ENCODE measurements at regions not wholly inside any gene's neighbourhood (a gene's known extent, or its start where the extent isn't known, plus 50 kb on each side); places are given as distances from the start of the nearest gene placed in this dataset.
"Not testable (repeated sequence)": the region's sequence is repeated elsewhere in the genome, so short reads cannot be mapped to it uniquely, and the experiment has no call there.

DNA sequence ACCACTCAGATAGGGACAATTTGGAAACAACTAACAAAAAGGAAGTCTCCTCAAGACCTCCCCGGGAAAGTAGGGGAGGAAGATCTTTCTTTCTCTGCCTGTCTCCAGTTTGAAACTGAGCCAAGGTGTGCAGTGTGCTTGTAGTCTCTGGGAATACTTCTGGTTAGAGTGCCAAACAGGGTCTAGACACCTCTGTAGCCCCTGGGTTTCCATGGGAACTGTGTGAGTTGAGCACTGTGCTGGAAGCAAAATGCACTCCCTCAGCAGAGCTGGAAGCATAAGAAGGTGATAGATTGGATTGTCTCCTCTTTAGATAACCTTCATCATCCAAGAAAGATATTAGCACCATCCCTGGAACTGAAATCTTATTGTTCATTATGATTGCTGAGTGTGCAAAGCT lies 129.2 kb upstream of the TNPO1 start:
- Mint-ChIP-seq H3K27ac (no peak overlapping the region), H3K4me1 (ENCODE audit: low read depth) (no peaks in the 10 kb centered on the region), H3K36me3 (ENCODE audit: insufficient read depth in 2 of 2) (peaks cover 0 to 2% of the 10 kb centered on the region in 2 donors), H3K27me3 (ENCODE audit: low read depth) (peaks cover 31% of the 10 kb centered on the region), H3K9me3 (peaks cover 0 to 3% of the 10 kb centered on the region in 2 donors), H3K4me3 (no peak overlapping the region)
- ATAC-seq (replicated peaks in 1 of 2), result no peak
- no peak for DNase-seq

DNA sequence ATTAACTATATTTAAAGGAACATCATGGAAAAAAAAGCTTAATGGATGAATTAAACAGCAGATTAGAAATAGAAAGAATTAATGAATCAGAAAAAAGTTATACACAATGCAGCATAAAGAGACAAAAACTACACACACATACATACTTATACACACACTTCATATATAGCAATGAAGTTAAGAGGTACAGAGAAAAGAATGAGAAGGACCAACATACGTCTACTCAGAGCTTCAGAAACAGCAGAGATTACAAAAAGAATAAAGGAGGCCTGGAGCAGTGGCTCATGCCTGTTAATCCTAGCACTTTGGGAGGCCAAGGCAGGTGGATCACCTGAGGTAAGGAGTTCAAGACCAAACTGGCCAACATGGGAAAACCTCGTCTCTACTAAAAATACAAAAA lies 133.9 kb upstream of the TNPO1 start:
- H3K27me3 Mint-ChIP-seq (ENCODE audit: low read depth), result peaks cover 43% of the 10 kb centered on the region

DNA sequence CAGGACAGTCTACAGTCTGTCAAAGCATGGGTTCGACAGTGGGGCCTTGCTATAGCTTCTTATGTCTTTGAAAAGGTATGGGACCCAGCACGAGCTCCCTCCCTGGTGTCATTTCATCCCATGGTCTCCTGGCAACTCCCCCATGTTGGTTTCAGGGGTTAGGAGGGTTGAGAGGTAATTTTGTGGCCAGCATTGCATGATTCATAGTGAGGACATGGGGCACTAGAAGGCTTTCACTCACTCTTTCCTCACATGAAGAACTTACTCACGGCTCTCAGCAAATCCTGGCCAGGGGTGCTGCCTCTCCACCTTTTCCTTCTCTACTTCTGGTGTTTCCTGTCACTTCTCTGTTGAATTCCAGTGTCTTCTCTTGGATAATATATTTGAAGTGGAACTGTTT lies 134.7 kb upstream of the TNPO1 start:
- no peak for DNase-seq
- H3K27ac Mint-ChIP-seq, result no peak overlapping the region
- peaks cover 3 to 9% of the 10 kb centered on the region in 2 donors for H3K9me3 Mint-ChIP-seq
- no peak for ATAC-seq (replicated peaks in 1 of 2)
- H3K27me3 Mint-ChIP-seq (ENCODE audit: low read depth), result peaks cover 45% of the 10 kb centered on the region
- H3K4me1 Mint-ChIP-seq (ENCODE audit: low read depth), result no peaks in the 10 kb centered on the region
- no peak overlapping the region for H3K4me3 Mint-ChIP-seq
- peaks cover 0 to 5% of the 10 kb centered on the region in 2 donors for H3K36me3 Mint-ChIP-seq (ENCODE audit: insufficient read depth in 2 of 2)

More for the DNA sequence above, 133.9 kb upstream of the TNPO1 start:
- peaks cover 3 to 9% of the 10 kb centered on the region in 2 donors for H3K9me3 Mint-ChIP-seq
- no peaks in the 10 kb centered on the region for H3K4me1 Mint-ChIP-seq (ENCODE audit: low read depth)
- no peak overlapping the region for H3K4me3 Mint-ChIP-seq
- peaks cover 0 to 5% of the 10 kb centered on the region in 2 donors for H3K36me3 Mint-ChIP-seq (ENCODE audit: insufficient read depth in 2 of 2)
- DNase-seq (no peak), ATAC-seq (replicated peaks in 1 of 2) (no peak)
- H3K27ac Mint-ChIP-seq, result no peak overlapping the region

- no peak overlapping the region for H3K27ac Mint-ChIP-seq
- ATAC-seq (replicated peaks in 1 of 2) (no peak), DNase-seq (no peak)
- peaks cover 0 to 3% of the 10 kb centered on the region in 2 donors for H3K36me3 Mint-ChIP-seq (ENCODE audit: insufficient read depth in 2 of 2)
- H3K9me3 Mint-ChIP-seq, result peaks cover 6 to 10% of the 10 kb centered on the region in 2 donors
- no peaks in the 10 kb centered on the region for H3K4me1 Mint-ChIP-seq (ENCODE audit: low read depth)
- peaks cover 33% of the 10 kb centered on the region for H3K27me3 Mint-ChIP-seq (ENCODE audit: low read depth)
- no peak overlapping the region for H3K4me3 Mint-ChIP-seq
Measured at GRCh38 chr5:72677447-72677846, 139.0 kb upstream of the TNPO1 start.

DNA sequence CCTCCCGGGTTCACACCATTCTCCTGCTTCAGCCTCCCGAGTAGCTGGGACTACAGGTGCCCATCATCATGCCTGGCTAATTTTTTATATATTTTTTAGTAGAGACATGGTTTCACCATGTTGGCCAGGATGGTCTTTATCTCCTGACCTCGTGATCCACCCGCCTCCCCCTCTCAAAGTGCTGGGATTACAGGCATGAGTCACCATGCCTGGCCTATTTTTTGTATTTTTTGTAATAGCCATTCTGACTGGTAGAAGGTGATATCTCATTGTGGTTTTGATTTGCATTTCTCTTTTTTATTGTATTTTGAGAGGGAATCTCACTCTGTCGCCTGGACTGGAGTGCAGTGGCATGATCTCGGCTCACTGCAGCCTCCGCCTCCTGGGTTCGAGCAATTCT lies 139.6 kb upstream of the TNPO1 start:
- H3K9me3 Mint-ChIP-seq, result peaks cover 6 to 10% of the 10 kb centered on the region in 2 donors
- not testable (repeated sequence) for H3K4me3 Mint-ChIP-seq; H3K4me1 Mint-ChIP-seq (ENCODE audit: low read depth); H3K36me3 Mint-ChIP-seq (ENCODE audit: insufficient read depth in 2 of 2); DNase-seq; ATAC-seq (replicated peaks in 1 of 2); H3K27ac Mint-ChIP-seq
- peaks cover 28% of the 10 kb centered on the region for H3K27me3 Mint-ChIP-seq (ENCODE audit: low read depth)

DNA sequence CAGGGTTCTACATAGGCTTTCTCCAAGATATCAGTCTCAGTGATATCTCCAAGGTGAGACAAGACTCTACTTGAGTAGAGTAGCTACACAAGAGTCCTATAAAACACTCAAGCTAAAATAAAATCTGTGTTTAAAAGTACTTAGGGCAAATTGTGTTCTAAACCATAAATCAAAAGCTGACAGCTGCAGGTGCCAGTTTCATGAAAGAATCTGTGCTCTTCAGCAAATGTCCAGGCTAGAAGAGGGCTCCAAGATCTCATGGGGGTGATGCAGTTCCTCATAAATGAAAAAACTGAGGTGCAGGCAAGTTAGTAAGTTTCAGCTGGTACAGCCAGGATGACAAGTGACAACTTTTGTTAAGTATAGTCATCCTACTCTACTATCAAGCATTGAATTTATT lies 142.8 kb upstream of the TNPO1 start:
- DNase-seq, result no peak
- no peaks in the 10 kb centered on the region for H3K36me3 Mint-ChIP-seq (ENCODE audit: insufficient read depth in 2 of 2)
- peaks cover 0 to 11% of the 10 kb centered on the region in 2 donors for H3K9me3 Mint-ChIP-seq
- ATAC-seq (replicated peaks in 1 of 2), result no peak
- H3K4me1 Mint-ChIP-seq (ENCODE audit: low read depth), result no peaks in the 10 kb centered on the region
- peaks cover 11% of the 10 kb centered on the region for H3K27me3 Mint-ChIP-seq (ENCODE audit: low read depth)
- H3K27ac Mint-ChIP-seq, result no peak overlapping the region
- no peak overlapping the region for H3K4me3 Mint-ChIP-seq

- DNase-seq (no peak), ATAC-seq (replicated peaks in 1 of 2) (no peak)
- H3K4me3 Mint-ChIP-seq, result no peak overlapping the region
- H3K27ac Mint-ChIP-seq, result no peak overlapping the region
- no peaks in the 10 kb centered on the region for H3K4me1 Mint-ChIP-seq (ENCODE audit: low read depth)
- H3K9me3 Mint-ChIP-seq, result peaks cover 0 to 11% of the 10 kb centered on the region in 2 donors
- peaks cover 16% of the 10 kb centered on the region for H3K27me3 Mint-ChIP-seq (ENCODE audit: low read depth)
- H3K36me3 Mint-ChIP-seq (ENCODE audit: insufficient read depth in 2 of 2), result no peaks in the 10 kb centered on the region
Measured at GRCh38 chr5:72673180-72673579, 143.3 kb upstream of the TNPO1 start.

GRCh38 chr5:72667708-72668107 lies 148.8 kb upstream of the TNPO1 start:
- Mint-ChIP-seq H3K9me3 (peaks cover 0 to 3% of the 10 kb centered on the region in 2 donors), H3K27ac (no peak overlapping the region), H3K4me1 (ENCODE audit: low read depth) (no peaks in the 10 kb centered on the region), H3K4me3 (no peak overlapping the region), H3K27me3 (ENCODE audit: low read depth) (peaks cover 21% of the 10 kb centered on the region), H3K36me3 (ENCODE audit: insufficient read depth in 2 of 2) (no peaks in the 10 kb centered on the region)
- ATAC-seq (replicated peaks in 1 of 2) (no peak), DNase-seq (no peak)

- no peak for ATAC-seq (replicated peaks in 1 of 2)
Measured at GRCh38 chr5:72662936-72663335, 153.5 kb upstream of the TNPO1 start.

GRCh38 chr5:72662305-72662704 lies 154.2 kb upstream of the TNPO1 start:
- Mint-ChIP-seq H3K36me3 (ENCODE audit: insufficient read depth in 2 of 2) (no peaks in the 10 kb centered on the region), H3K27ac (no peak overlapping the region), H3K27me3 (ENCODE audit: low read depth) (peaks cover 23% of the 10 kb centered on the region), H3K4me1 (ENCODE audit: low read depth) (no peaks in the 10 kb centered on the region), H3K9me3 (no peaks in the 10 kb centered on the region), H3K4me3 (no peak overlapping the region)
- no peak for DNase-seq
- ATAC-seq (replicated peaks in 1 of 2), result no peak

More at GRCh38 chr5:72662936-72663335, 153.5 kb upstream of the TNPO1 start:
- no peak overlapping the region for H3K4me3 Mint-ChIP-seq
- no peaks in the 10 kb centered on the region for H3K4me1 Mint-ChIP-seq (ENCODE audit: low read depth)
- no peaks in the 10 kb centered on the region for H3K9me3 Mint-ChIP-seq
- H3K36me3 Mint-ChIP-seq (ENCODE audit: insufficient read depth in 2 of 2), result no peaks in the 10 kb centered on the region
- peaks cover 24% of the 10 kb centered on the region for H3K27me3 Mint-ChIP-seq (ENCODE audit: low read depth)
- no peak overlapping the region for H3K27ac Mint-ChIP-seq
- no peak for DNase-seq

GRCh38 chr5:72661405-72661804 lies 154.2 kb upstream of the ZNF366 start:
- no peak for ATAC-seq (replicated peaks in 1 of 2)
- no peak overlapping the region for H3K27ac Mint-ChIP-seq
- H3K9me3 Mint-ChIP-seq, result no peaks in the 10 kb centered on the region
- H3K36me3 Mint-ChIP-seq (ENCODE audit: insufficient read depth in 2 of 2), result no peaks in the 10 kb centered on the region
- no peak for DNase-seq
- no peak overlapping the region for H3K4me3 Mint-ChIP-seq
- H3K27me3 Mint-ChIP-seq (ENCODE audit: low read depth), result peaks cover 14% of the 10 kb centered on the region
- H3K4me1 Mint-ChIP-seq (ENCODE audit: low read depth), result no peaks in the 10 kb centered on the region

GRCh38 chr5:72659726-72660125 lies 152.5 kb upstream of the ZNF366 start:
- H3K9me3 Mint-ChIP-seq, result no peaks in the 10 kb centered on the region
- H3K4me1 Mint-ChIP-seq (ENCODE audit: low read depth), result no peaks in the 10 kb centered on the region
- ATAC-seq (replicated peaks in 1 of 2), result no peak

DNA sequence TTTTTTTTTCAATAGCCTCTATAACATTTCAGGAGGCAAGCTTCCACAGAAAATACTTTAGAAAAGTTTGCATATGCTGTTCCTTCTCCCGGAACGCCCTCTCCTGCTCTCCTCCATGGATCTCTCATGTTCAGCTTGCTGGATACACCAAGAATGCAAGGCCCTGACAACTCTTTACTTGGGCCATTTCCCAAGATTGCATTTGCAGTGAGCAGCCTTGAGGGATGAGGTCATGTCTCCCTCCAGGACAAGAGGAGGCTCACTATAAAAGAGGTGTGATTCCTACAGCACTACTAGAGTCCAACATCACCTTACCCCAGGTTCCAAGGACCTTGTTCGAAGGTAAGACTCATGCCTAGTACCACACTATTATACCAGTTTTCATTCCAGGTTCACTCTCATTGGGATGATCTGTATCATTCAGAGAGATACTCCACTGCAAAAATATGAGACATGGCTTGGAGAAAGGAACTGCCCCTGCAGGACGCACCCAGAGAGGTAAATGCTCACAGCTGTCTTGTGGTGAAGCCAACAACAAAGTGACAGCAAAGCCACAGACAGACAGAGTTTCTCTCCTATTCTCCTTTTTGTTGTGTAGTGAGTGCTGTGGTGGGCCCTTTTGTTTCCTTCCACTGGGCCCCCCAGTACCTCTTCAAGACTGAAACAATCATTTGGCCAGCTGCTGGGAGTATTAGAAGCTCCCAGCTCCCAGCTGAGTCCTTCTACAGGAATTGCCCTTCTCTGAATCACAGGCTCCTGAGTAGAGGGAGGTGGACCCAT lies 151.7 kb upstream of the ZNF366 start:
- Mint-ChIP-seq H3K9me3 (no peaks in the 10 kb centered on the region), H3K36me3 (ENCODE audit: insufficient read depth in 2 of 2) (no peaks in the 10 kb centered on the region), H3K4me3 (no peak overlapping the region), H3K27me3 (ENCODE audit: low read depth) (peaks cover 14% of the 10 kb centered on the region), H3K4me1 (ENCODE audit: low read depth) (no peaks in the 10 kb centered on the region), H3K27ac (no peak overlapping the region)
- DNase-seq, result no peak
- no peak for ATAC-seq (replicated peaks in 1 of 2)

More at GRCh38 chr5:72659726-72660125, 152.5 kb upstream of the ZNF366 start:
- peaks cover 14% of the 10 kb centered on the region for H3K27me3 Mint-ChIP-seq (ENCODE audit: low read depth)
- H3K36me3 Mint-ChIP-seq (ENCODE audit: insufficient read depth in 2 of 2), result no peaks in the 10 kb centered on the region
- no peak for DNase-seq
- H3K4me3 Mint-ChIP-seq, result no peak overlapping the region
- no peak overlapping the region for H3K27ac Mint-ChIP-seq

DNA sequence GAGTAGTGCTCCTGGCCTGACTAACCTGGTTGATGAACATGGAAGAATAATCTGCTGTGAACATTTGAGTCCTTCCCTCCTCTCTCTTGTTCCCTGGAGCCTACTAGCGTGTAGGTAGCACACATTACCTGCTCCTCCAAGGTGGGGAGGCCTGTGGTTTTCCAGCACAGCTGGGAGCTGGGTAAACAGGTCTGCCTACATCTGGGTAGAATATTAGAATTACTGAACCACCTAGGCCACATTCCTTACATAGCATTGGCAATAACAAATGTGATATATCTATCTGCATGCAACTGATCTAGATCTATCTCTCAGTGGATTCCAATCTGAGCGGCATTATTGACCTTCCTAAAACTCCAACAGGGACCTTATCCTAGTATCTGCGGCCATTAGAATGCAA lies 151.0 kb upstream of the ZNF366 start:
- Mint-ChIP-seq H3K27me3 (ENCODE audit: low read depth) (peaks cover 14% of the 10 kb centered on the region), H3K36me3 (ENCODE audit: insufficient read depth in 2 of 2) (no peaks in the 10 kb centered on the region), H3K4me1 (ENCODE audit: low read depth) (no peaks in the 10 kb centered on the region), H3K9me3 (no peaks in the 10 kb centered on the region), H3K27ac (no peak overlapping the region), H3K4me3 (no peak overlapping the region)
- DNase-seq (no peak), ATAC-seq (replicated peaks in 1 of 2) (no peak)
